OCI-LY3 (cell line): ENCODE measurements at regions not wholly inside any gene's neighbourhood (a gene's known extent, or its start where the extent isn't known, plus 50 kb on each side); places are given as distances from the start of the nearest gene placed in this dataset.

Experiments
- CTCF ChIP-seq: fragments of 200-600, 300-600 bp; sonication (generic); IDR thresholded peaks from 2 replicates; pipeline ENCODE4 v1.5.1; 2014; ENCODE audit warnings: antibody characterized with exemption, low read length, low read depth
- EZH2phosphoT487 ChIP-seq: fragments of 200-600 bp; shearing (Covaris generic); IDR thresholded peaks from 2 replicates; pipeline ENCODE4 v1.6.1; 2018; ENCODE audit warnings: antibody characterized with exemption, mixed run types, low read depth

DNA sequence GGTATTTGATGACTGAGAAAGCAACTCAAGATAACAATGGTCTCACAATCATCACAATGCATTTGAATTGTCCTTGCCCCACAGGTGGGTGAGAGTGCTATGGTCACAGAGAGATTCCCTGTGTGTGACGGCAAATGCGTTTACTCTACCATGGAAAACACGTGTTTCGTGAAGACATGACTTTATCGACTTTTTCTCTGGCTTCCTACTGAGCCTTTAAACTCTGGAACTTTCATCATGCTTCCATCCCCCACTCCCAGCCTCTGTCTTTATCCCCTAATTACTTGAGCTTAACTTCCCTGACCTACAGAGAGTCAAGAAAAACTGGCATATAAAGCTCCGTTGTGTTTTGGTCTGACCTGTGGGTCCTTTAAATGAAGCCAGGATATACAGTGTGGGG is 414.1 kb upstream of the CLINT1 start:
- no peak for TF ChIP-seq CTCF
- TF ChIP-seq EZH2phosphoT487: no peak
